ENCODE measurements at regions not wholly inside any gene's neighbourhood (a gene's known extent, or its start where the extent isn't known, plus 50 kb on each side); places are given as distances from the start of the nearest gene placed in this dataset.
"Not testable (repeated sequence)": the region's sequence is repeated elsewhere in the genome, so short reads cannot be mapped to it uniquely, and the experiment has no call there.

GRCh38 chr4:62622089-62622488 lies 1422.0 kb downstream of the ADGRL3 start:
- in situ Hi-C loops (cut with MboI; ENCODE audit: low pct_ligation_motif_present in 1 of 4, low pct_unique_long_range_greater_than_20kb in 1 of 4, low sequenced_read_pairs in 3 of 4), result no loop called here
- Histone ChIP-seq H3K4me1 (no peaks in the 10 kb centered on the region), H3K27ac (no peak overlapping the region), H3K4me3 (no peak overlapping the region), H3K27me3 (no peaks in the 10 kb centered on the region), H3K36me3 (no peaks in the 10 kb centered on the region), H3K9me3 (no peaks in the 10 kb centered on the region)
- no peak for DNase-seq
- no peak for TF ChIP-seq CTCF (IDR thresholded peaks at IDR 0.05)
- TF ChIP-seq POLR2A (IDR thresholded peaks at IDR 0.05), result no peak
- intact Hi-C loops (cut with DNase I; ENCODE audit: low total_unique reads), result no loop called here

GRCh38 chr4:62619971-62620370 lies 1419.8 kb downstream of the ADGRL3 start:
- intact Hi-C loops (cut with DNase I; ENCODE audit: low total_unique reads), result loop anchor here (5.0 kb wide), 1 partner anchor 1837 kb away; no protein-coding TSS in a partner anchor
- no peak for DNase-seq
- Histone ChIP-seq H3K4me1 (no peaks in the 10 kb centered on the region), H3K27me3 (no peaks in the 10 kb centered on the region), H3K27ac (no peak overlapping the region), H3K9me3 (no peaks in the 10 kb centered on the region), H3K36me3 (no peaks in the 10 kb centered on the region), H3K4me3 (no peak overlapping the region)
- TF ChIP-seq POLR2A (IDR thresholded peaks at IDR 0.05) (no peak), POLR2AphosphoS5 (IDR thresholded peaks at IDR 0.05) (no peak), CTCF (IDR thresholded peaks at IDR 0.05) (no peak), EP300 (IDR thresholded peaks at IDR 0.05; ENCODE audit: low read depth) (no peak)
- in situ Hi-C loops (cut with MboI; ENCODE audit: low pct_ligation_motif_present in 1 of 4, low pct_unique_long_range_greater_than_20kb in 1 of 4, low sequenced_read_pairs in 3 of 4), result no loop called here
- 74 to 78% methylated on average over 4 of the region's 4 CpGs for WGBS, 2 donors (ENCODE audit: low coverage in 1 of 2)

- no peak for DNase-seq
- no peak overlapping the region for H3K4me3 ChIP-seq
- in situ Hi-C loops (cut with MboI; ENCODE audit: low pct_ligation_motif_present in 1 of 4, low pct_unique_long_range_greater_than_20kb in 1 of 4, low sequenced_read_pairs in 3 of 4) (no loop called here), intact Hi-C loops (cut with DNase I; ENCODE audit: low total_unique reads) (loop anchor here (5.0 kb wide), 1 partner anchor 1839 kb away; no protein-coding TSS in a partner anchor)
- H3K9me3 ChIP-seq, result no peaks in the 10 kb centered on the region
- 65 to 72% methylated on average over 2 of the region's 2 CpGs for WGBS, 2 donors (ENCODE audit: low coverage in 1 of 2)
- no peaks in the 10 kb centered on the region for H3K4me1 ChIP-seq
- no peak overlapping the region for H3K27ac ChIP-seq
- H3K27me3 ChIP-seq, result no peaks in the 10 kb centered on the region
- no peak for TF ChIP-seq POLR2A (IDR thresholded peaks at IDR 0.05)
- no peak for TF ChIP-seq EP300 (IDR thresholded peaks at IDR 0.05; ENCODE audit: low read depth)
- TF ChIP-seq POLR2AphosphoS5 (IDR thresholded peaks at IDR 0.05), result no peak
- TF ChIP-seq CTCF (IDR thresholded peaks at IDR 0.05), result no peak
- H3K36me3 ChIP-seq, result no peaks in the 10 kb centered on the region
These were observed 1417.9 kb downstream of the ADGRL3 start for GRCh38 chr4:62618042-62618441.

- no peaks in the 10 kb centered on the region for H3K9me3 ChIP-seq
- H3K27me3 ChIP-seq, result no peaks in the 10 kb centered on the region
- in situ Hi-C loops (cut with MboI; ENCODE audit: low pct_ligation_motif_present in 1 of 4, low pct_unique_long_range_greater_than_20kb in 1 of 4, low sequenced_read_pairs in 3 of 4) (no loop called here), intact Hi-C loops (cut with DNase I; ENCODE audit: low total_unique reads) (no loop called here)
- no peak overlapping the region for H3K27ac ChIP-seq
- H3K4me1 ChIP-seq, result no peaks in the 10 kb centered on the region
- H3K36me3 ChIP-seq, result no peaks in the 10 kb centered on the region
- no peak for DNase-seq
- no peak for TF ChIP-seq EP300 (IDR thresholded peaks at IDR 0.05; ENCODE audit: low read depth)
- no peak overlapping the region for H3K4me3 ChIP-seq
- WGBS, 2 donors (ENCODE audit: low coverage in 1 of 2), result 55 to 67% methylated on average over 1 of the region's 1 CpG
These were observed 1401.6 kb downstream of the ADGRL3 start for GRCh38 chr4:62601737-62602136.

GRCh38 chr4:62595265-62595664 lies 1395.1 kb downstream of the ADGRL3 start:
- peak in 2 of 5 experiments; percentile 23 to 27 for TF ChIP-seq CTCF (IDR thresholded peaks at IDR 0.05)
- H3K4me3 ChIP-seq; intact Hi-C loops (cut with DNase I; ENCODE audit: low total_unique reads); H3K27me3 ChIP-seq; H3K4me1 ChIP-seq; H3K27ac ChIP-seq; H3K36me3 ChIP-seq; in situ Hi-C loops (cut with MboI; ENCODE audit: low pct_ligation_motif_present in 1 of 4, low pct_unique_long_range_greater_than_20kb in 1 of 4, low sequenced_read_pairs in 3 of 4); H3K9me3 ChIP-seq: not testable (repeated sequence)
- peak; percentile 11 for DNase-seq
- WGBS, 2 donors (ENCODE audit: low coverage in 1 of 2), result 79 to 91% methylated on average over 5 to 12 of the region's 12 CpGs
